ENCODE measurements at regions not wholly inside any gene's neighbourhood (a gene's known extent, or its start where the extent isn't known, plus 50 kb on each side); places are given as distances from the start of the nearest gene placed in this dataset.

DNA sequence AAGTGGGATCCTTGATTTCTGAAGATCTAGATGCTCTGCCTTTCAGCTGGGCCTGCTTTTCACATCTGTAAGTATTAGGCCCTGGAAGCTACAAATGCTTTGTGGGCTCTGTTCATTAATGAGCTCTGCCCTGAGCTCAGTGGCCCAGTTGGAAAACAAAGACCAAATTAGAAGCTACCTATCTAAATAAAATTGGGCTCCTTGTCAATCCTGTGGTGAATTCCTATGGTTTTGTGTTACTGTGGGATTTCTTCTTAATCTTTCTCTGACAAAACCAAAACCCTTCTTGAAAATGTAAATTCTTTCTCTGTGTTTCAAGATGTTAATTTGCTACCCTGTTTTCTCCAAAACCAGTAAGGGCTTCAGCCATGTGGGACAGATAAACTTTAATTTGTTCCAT is 219.0 kb upstream of the HS6ST1 start:
- DNase-seq = no peak

- no peak for DNase-seq
Measured at GRCh38 chr2:128538396-128538795, 219.7 kb upstream of the HS6ST1 start.

DNA sequence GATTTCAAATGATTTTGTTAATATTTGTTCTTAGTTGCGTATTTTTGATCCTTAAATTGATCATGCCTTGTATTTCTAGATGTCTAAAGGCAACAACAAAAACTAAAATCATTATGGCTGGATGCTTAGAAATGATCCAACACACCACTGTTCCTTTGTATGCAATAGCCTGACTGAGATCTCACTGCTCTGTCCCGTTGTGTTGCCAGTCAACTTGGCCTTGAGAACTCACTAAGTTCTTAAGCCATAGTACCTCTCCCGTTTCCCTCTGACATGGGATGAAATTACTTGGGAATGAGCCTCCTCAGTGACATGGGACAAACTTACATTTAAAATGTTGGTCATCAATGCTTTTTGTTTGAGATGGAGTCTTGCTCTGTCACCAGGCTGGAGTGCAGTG is 222.0 kb upstream of the HS6ST1 start:
- DNase-seq = no peak

- DNase-seq = no peak
Measured at GRCh38 chr2:128541448-128541847, 222.8 kb upstream of the HS6ST1 start.

GRCh38 chr2:128543036-128543435 is 224.4 kb upstream of the HS6ST1 start:
- DNase-seq = no peak

DNA sequence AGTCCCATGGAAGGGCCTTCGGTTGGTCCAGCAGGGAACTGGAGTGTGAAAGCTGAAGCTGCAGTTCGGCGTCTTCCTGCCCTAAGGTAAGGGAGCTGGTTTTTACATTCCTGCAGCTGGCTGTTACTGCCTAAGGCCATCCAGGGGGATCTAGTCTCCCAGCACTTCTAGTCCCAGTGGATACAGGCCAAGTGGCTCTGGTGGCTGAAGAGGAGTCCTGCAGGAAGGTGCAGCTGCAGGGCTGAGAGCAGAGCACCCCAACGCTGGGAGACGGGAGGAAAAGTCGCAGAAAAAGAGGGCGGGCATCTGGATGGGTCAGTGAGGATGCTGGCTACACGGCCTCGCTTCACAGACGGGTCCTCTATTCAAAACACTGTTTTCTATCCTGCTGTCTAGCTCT is 225.0 kb upstream of the HS6ST1 start:
- no peak for DNase-seq

DNA sequence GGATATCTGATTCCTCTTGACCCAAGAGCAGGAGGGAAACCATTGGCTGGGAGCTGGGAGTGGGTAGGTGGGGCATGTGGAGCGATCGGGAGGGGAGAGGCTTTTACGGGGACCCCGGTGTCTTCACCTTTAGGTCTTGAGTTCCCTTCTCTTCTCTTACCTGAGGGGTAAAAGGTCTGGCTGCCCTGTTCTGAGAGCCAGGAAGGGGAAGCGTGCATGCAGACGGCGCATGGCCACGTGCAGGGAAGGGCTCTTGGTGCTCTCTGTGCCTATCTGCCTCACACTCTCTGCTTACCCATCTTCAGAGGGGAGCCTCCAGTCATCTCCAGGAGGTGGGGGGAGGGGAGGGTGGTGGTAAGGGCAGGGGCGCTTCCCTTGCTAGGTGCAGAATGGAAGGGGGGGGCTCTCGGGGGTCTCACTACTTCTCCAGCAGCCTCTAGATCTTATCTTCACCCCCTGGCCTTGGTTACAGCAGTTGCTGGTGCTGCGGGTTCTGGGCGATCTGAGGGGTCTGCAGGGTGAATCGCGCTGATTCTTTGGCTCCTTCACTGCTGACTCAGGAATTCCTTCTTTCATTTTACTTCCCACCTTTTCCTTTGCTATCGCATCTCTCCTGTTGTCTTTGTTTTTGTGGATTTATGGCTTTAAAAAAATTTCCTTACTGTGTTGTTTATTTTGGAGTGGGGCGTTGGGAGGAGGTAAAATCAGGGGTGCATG is 225.8 kb upstream of the HS6ST1 start:
- DNase-seq = no peak

- DNase-seq = no peak
Measured at GRCh38 chr2:128545085-128545484, 226.4 kb upstream of the HS6ST1 start.

DNA sequence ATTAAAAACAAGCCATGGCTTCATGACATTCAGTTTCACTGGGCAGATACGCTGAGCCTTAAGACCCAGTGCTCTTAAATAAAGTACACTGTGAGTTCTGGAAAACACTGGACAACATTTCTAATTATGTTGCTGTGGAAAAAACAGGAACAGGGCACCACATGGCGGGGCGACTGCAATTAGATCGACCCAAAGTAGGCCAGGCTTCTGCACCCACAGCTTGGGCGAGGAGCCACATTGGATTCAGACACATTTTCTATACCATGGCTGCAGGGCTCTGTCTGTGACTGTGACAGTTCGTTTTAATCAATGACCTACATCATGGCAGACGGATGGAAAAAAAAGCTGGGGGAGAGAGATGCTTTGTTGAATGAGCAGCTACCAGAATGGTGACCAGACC is 227.2 kb upstream of the HS6ST1 start:
- DNase-seq = no peak

DNA sequence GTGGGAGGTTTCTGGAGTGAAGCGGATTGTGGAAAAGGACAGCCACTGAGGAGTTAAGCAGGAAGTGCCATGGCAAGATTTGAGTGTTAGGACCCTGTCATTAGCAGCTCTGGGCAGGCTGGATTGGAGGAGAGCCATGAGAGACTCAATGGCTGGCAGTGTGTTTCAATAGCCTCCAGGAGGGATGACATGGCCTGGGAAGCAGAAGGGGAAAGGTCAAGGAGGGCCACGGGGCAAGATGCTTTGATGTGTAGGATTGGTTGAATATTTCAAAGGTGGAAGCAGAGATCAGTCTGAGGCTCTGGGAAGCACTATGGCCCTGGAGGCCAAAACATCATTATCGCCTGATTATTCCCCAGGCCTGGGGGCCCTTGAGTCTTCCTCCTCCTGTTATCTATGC is 229.0 kb upstream of the HS6ST1 start:
- DNase-seq = no peak

- no peak for DNase-seq
Measured at GRCh38 chr2:128548461-128548891, 229.8 kb upstream of the HS6ST1 start.

- DNase-seq = no peak
Measured at GRCh38 chr2:128549094-128549493, 230.4 kb upstream of the HS6ST1 start.

GRCh38 chr2:128549646-128550260 is 231.1 kb upstream of the HS6ST1 start:
- no peak for DNase-seq

DNA sequence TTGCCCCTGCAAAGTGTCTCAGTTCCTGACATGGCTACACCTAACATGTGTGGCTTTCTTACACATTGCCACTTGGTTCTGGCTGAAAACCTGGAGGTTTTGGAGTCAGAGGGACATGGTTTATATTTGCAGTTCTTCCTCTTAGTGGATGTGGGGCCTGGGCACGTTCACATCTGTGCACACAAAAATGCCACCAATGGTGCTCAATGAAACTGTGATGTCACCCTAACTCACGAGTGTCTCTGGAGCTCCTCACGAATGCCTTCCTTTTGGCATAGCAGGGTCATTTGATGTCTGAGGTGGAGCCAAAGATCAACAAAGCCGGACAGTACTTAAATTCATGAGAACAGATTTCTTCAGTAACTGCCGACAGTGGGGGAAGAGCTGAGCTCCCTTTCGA is 231.7 kb upstream of the HS6ST1 start:
- no peak for DNase-seq

- no peak for DNase-seq
Measured at GRCh38 chr2:128550801-128551416, 232.2 kb upstream of the HS6ST1 start.

- DNase-seq = no peak
Measured at GRCh38 chr2:128551435-128551834, 232.8 kb upstream of the HS6ST1 start.

DNA sequence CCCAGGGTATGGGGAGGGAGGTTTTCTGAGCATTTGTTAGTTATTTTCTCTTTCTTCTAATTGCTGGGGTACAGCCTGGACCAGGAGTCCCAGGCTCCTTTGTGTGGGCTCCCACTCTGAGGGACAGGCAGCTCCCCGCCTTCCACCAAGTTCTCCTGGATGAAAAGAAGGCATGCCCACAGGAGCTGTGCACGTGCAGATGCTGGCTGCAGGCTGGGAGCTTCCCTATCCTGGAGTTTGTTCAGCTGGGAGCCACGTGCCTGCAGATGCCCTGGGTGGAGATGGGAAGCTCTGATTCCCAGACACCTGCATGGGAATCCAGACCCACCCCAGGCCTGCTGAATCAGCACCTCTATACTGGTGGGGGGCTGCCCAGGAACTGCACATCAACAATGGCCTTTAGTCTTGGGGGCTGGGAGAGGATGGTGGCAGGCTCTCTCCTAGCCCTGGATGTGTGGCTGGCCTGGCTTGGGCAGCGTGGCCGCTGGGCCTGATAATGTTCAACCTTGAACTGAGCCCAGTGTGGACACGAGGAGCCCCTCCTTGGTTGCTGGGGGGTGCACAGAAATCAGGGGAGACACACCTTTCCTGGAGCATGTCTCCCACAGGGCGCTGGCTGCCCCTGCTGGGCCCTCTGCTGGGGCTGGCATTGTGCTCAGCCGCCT is 233.6 kb upstream of the HS6ST1 start:
- DNase-seq = no peak

- DNase-seq = no peak
Measured at GRCh38 chr2:128552806-128553551, 234.3 kb upstream of the HS6ST1 start.

DNA sequence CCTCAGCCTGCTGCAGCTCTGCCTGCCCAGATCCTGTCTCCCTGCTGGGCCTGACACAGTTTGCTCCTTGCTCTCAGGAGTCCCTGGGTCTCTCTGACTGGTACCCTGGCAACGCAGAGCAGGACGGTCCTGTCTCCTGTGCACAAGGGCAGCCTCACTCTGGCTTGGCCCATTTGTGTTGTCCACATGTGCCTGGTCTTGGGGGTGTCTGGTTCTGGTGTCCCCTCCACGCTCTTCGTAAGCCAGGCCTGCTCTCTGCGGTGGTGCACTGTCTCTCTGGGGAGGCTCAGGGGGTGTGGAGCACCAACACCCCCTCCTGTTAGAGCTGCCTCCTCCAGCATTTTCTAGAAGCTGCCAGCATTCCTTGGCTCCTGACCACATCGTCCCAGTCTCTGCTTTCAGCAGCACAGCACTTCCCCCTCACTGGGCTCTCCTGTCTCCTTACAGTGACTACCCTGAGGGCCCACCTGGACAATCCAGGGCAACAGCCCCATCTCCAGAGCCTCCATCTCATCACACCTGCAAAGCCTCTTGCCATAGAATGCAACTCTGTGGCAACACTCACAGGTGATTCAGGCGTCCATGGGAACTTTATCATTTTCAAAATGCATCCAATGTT is 235.6 kb upstream of the HS6ST1 start:
- DNase-seq = no peak

GRCh38 chr2:128555433-128555832 is 236.8 kb upstream of the HS6ST1 start:
- DNase-seq = no peak

- no peak for DNase-seq
Measured at GRCh38 chr2:128556089-128556488, 237.4 kb upstream of the HS6ST1 start.

- DNase-seq = no peak
Measured at GRCh38 chr2:128556633-128557032, 238.0 kb upstream of the HS6ST1 start.

DNA sequence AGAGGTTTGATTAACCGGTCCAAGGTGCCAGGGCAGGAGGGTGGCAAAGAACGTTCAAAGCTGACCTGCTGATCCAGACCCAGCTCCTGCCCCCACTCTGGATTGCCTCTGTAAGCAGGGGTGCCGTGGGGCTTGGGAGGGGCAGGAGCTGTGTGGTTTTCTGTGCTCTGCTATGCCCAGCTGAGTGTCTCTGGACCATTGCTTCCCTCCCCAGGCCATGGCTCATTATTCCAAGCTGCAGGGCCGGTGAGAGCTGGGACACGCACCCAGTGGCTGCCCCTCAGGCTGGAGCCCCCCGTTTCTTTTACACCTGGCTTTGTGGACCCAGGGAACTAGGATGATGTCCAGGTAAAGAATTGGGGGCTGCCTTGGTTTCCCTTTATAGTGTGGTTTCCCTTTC is 238.4 kb upstream of the HS6ST1 start:
- DNase-seq = no peak
